ENCODE measurements at regions not wholly inside any gene's neighbourhood (a gene's known extent, or its start where the extent isn't known, plus 50 kb on each side); places are given as distances from the start of the nearest gene placed in this dataset.

- TF ChIP-seq CTCF (IDR thresholded peaks at IDR 0.05) = no peak
- no peak for TF ChIP-seq POLR2A (IDR thresholded peaks at IDR 0.05)
Measured at GRCh38 chr16:59202233-59202862, 468.2 kb upstream of the GOT2 start.

All from uterus (tissue), 2 donors.